ENCODE measurements at regions not wholly inside any gene's neighbourhood (a gene's known extent, or its start where the extent isn't known, plus 50 kb on each side); places are given as distances from the start of the nearest gene placed in this dataset.

GRCh38 chr2:115999039-115999438, 1556.6 kb downstream of the DPP10 start:
- TF ChIP-seq CBX5 (IDR thresholded peaks at IDR 0.05; ENCODE audit: low read depth, low read length) (no peak), ZNF274 (IDR thresholded peaks at IDR 0.05; ENCODE audit: borderline replicate concordance, extremely low read depth, low read length) (no peak), CHD2 (IDR thresholded peaks at IDR 0.05; ENCODE audit: low read length) (no peak), SP2 (IDR thresholded peaks at IDR 0.05; ENCODE audit: low read length) (no peak), BRCA1 (IDR thresholded peaks at IDR 0.05; ENCODE audit: low read depth, low read length) (no peak), POLR2AphosphoS5 (IDR thresholded peaks at IDR 0.05; ENCODE audit: low read depth, low read length) (no peak), MAX (IDR thresholded peaks at IDR 0.05) (no peak), EGR1 (IDR thresholded peaks at IDR 0.05; ENCODE audit: borderline replicate concordance, low read depth, low read length) (no peak), JUN (IDR thresholded peaks at IDR 0.05; ENCODE audit: low read depth, low read length) (no peak), GABPA (IDR thresholded peaks at IDR 0.05; ENCODE audit: borderline replicate concordance, insufficient read depth, low read length) (no peak), EP300 (IDR thresholded peaks at IDR 0.05; ENCODE audit: borderline replicate concordance in 1 of 2, low read depth in 2 of 2, low read length in 2 of 2) (no peak), MAFK (IDR thresholded peaks at IDR 0.05; ENCODE audit: low read depth, low read length) (no peak)
- TF ChIP-seq, protein P1, sequence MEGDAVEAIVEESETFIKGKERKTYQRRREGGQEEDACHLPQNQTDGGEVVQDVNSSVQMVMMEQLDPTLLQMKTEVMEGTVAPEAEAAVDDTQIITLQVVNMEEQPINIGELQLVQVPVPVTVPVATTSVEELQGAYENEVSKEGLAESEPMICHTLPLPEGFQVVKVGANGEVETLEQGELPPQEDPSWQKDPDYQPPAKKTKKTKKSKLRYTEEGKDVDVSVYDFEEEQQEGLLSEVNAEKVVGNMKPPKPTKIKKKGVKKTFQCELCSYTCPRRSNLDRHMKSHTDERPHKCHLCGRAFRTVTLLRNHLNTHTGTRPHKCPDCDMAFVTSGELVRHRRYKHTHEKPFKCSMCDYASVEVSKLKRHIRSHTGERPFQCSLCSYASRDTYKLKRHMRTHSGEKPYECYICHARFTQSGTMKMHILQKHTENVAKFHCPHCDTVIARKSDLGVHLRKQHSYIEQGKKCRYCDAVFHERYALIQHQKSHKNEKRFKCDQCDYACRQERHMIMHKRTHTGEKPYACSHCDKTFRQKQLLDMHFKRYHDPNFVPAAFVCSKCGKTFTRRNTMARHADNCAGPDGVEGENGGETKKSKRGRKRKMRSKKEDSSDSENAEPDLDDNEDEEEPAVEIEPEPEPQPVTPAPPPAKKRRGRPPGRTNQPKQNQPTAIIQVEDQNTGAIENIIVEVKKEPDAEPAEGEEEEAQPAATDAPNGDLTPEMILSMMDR (IDR thresholded peaks at IDR 0.05; ENCODE audit: control extremely low read depth in 1 of 3, insufficient read depth in 1 of 3, low read depth in 1 of 3, low read length in 3 of 3) = no peak

Measured in H1 (cell line).